GM18511 (cell line): ENCODE measurements at regions not wholly inside any gene's neighbourhood (a gene's known extent, or its start where the extent isn't known, plus 50 kb on each side); places are given as distances from the start of the nearest gene placed in this dataset.

Experiments
- ATAC-seq: cut with Tn5 transposase; IDR thresholded peaks from one replicate; pipeline ENCODE4 v1.9.1; 2021; ENCODE audit warnings: mild to moderate bottlenecking, moderate library complexity; ENCODE audit not compliant: unreplicated experiment

GRCh38 chr14:58923751-58924405 is 264.6 kb upstream of the DAAM1 start:
- ATAC-seq = no peak

DNA sequence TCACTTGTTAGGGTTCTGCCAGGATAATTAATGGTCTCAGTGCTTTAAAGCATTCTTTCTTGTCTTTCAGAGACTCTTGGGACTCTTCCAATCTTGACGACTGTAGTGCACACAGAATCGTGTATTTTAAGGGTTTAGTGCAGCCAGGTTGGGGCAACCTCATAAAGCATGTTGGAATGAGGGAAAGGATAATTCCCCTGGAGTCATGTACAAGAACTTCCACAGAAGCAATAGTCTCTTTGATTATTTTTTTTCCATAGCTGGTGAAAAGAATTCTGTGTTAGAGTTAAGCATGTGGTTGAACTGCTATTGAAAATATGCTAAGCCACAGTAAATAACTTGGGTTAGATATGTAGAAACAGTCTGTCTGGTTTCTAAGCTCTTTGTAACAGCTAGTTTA is 246.8 kb upstream of the DAAM1 start:
- no peak for ATAC-seq

- ATAC-seq = no peak
Observed at GRCh38 chr14:58942516-58942915, 246.0 kb upstream of the DAAM1 start.

DNA sequence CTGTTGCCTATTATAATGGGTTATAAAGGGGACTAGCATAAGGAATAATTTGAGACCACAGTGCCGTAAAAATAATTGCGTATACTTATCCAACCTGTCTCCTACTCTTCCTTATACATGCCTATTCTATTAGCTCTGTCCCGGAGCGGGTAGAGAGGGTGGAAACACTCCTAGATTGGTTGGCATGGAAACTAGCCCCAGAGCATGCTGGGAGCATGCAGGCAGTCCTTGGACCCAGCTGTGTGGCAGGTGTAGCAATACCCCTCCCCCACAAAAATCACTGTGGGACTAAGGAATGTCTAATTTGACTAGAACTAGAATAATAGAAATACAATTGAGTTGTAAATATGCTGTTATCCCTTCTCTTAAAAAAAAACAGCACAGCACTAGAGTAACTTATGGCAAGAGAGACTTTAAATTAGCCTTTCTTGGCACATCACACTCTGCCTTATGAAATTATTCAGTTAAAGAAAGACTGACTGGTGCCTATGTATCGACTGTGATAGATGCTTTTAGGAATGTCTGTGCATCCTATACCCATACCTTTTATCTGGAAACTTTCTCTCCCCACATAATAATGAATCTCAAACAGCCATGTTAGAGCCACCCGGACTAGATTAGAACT is 244.0 kb upstream of the DAAM1 start:
- ATAC-seq = no peak

GRCh38 chr14:58944968-58945356 is 243.5 kb upstream of the DAAM1 start:
- ATAC-seq = no peak

DNA sequence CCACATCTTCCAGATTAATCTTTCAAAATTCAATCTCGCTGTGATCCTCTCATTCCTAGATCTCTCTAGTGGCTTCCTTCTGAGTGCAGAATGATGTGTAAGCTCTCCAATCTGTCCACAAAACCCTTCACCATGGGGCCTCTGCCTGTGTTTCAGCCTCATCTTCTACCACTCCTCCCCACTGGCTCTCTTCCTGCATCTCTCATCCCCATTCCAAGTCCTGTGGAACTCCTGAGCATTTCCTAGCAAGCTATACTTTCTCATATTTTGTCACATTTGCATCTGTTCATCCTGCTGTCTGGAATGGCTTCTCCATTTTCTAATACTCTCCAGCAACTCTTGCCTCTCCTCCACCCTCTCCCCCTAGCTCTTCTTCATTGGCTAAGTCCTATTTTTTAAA is 242.0 kb upstream of the DAAM1 start:
- no peak for ATAC-seq

DNA sequence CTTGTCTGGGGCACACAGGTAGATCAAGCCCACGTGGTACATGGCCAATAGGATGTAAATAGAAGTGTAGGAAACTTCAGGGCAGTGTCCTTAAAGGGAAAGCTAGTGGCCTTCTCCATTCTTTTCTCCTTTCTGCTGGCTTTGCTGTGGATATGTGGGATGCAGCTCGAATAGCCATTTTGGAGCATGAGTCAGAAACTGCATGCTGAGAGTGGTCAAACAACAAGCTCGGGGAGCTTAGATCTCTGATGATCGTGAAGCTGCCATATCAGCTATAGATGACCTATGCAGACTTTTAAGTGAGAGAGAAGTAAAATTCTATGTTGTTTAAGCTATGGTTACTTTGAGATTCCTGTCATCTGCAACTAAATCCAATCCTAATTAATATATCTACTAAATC is 241.3 kb upstream of the DAAM1 start:
- no peak for ATAC-seq

- ATAC-seq = no peak
Observed at GRCh38 chr14:58947814-58948445, 240.5 kb upstream of the DAAM1 start.

GRCh38 chr14:58950555-58950954 is 237.9 kb upstream of the DAAM1 start:
- ATAC-seq = no peak

GRCh38 chr14:58951143-58951542 is 237.3 kb upstream of the DAAM1 start:
- no peak for ATAC-seq

GRCh38 chr14:58954052-58954451 is 234.4 kb upstream of the DAAM1 start:
- ATAC-seq = peak; percentile 57

DNA sequence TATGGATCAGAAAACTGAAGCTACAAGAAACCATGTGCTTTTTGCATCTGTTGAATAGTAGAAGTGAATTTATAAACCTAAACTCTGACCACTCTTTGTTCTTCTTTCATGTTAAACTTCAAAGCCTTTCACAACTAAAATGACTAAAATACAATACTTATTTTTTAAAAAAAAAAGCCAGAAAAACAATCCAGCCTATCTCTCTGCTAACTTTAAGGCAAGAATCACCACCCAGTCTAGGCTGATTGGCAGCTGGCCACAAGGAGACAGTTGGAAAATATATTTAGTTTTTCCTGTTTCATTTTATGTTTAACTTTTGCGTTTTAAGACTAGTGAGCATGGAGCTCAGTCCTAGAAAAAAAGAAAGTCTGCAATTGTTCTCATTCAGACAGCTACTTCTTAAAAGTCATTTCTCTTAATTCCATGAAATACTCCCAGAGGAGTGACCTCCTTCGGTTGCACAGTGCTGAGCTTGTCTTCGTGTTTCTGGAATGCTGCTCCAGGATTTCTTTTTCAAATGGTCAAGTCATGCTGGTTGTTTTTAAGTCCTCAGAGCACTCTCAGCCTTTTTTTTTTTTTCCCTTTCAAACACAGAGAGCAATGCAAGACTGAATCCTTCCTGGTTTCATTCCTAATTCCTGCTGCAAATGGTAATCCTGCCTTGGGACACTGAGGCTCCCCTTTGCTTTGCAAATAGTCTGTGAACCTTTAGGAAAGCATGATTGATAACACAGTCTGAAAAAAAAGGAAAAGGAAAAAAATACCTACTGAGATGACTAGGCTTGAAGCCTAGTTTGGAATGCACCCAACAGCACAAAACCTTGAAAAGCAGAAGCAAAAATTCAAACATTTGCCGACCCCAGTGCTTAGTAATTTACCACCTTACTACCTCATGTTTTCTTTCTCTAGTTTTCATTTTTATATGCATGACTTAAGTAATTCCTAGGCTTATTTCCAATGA is 233.3 kb upstream of the DAAM1 start:
- peak; percentile 60 for ATAC-seq

GRCh38 chr14:58961045-58961731 is 227.3 kb upstream of the DAAM1 start:
- no peak for ATAC-seq

DNA sequence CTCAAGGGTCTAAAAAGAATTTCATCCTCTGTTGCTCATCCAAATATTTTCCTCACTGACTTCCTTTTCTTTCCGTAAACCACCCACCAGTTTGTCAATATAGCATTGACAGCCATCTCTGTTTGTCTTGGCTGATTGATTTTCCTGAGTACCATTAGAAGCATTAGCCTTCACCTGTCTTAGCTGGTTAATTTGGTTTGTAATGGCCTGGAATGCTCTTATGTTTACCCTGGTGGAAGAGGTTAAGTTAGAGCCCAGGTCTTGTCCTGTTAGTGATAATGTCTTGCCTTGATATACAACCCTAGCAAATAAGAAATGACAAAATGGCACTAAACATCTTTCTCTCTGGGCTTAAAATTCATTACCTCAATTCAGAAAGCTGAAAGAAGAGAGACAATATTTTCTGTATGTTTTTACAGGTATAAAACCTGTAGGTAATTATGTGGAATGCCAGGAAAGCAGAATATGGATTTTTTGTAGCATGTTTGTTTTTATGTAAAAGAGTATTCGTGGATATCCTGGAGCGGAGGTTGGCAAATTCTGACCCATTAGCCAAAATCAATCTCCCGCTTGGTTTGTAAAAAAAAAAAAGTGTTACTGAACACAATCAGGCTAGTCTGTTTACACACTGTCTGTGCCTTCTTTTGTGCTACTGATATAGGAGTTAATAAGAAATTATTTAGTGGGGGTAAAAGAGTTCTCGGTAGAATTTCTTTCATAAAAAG is 224.4 kb upstream of the DAAM1 start:
- no peak for ATAC-seq

GRCh38 chr14:58964598-58964928 is 223.9 kb upstream of the DAAM1 start:
- no peak for ATAC-seq

- no peak for ATAC-seq
Observed at GRCh38 chr14:58965601-58966000, 222.9 kb upstream of the DAAM1 start.

GRCh38 chr14:58966997-58967396 is 221.5 kb upstream of the DAAM1 start:
- ATAC-seq = no peak

- ATAC-seq = no peak
Observed at GRCh38 chr14:58969951-58970751, 218.3 kb upstream of the DAAM1 start.

DNA sequence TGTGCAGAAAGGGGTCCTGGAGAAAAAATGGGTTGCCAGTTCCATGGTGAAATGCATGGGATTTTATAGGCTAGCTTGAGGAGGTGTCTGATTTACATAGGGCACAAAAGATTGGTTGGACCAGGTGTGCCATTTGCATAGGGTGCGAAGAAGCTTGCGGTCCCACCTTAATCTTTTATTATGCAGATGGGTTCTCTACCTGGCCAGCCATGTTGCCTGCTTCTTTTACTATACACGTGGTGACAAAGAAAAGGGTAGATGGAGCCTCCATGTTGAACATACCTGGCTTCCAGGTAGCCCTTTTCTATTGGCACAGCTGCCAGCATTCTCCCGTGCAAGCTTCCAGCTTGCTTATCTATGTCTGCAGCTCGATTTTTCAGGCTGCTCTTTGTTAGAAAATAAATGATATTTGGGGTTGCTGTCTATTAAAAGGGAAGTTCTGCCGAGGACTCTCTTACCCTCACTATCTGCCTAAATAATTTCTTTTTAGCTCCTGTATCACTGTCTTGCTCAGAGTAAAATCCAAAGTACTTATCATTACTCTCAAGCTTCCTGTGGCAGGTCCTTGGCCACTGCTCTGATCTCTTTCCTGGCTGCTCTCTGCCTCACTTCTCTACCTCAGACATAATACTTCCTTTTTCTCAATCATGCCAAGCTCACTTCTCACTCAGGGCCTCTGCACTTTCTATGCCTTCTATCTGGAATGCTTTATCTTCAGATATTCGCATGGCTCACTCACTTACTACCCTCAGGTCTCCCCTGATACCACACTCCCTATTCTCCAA is 216.0 kb upstream of the DAAM1 start:
- no peak for ATAC-seq
